Stromal cell of bone marrow (primary cell): ENCODE measurements at regions not wholly inside any gene's neighbourhood (a gene's known extent, or its start where the extent isn't known, plus 50 kb on each side); places are given as distances from the start of the nearest gene placed in this dataset.

ENCODE experiments used
- DNase-seq: peaks from one replicate; pipeline ENCODE4 v3.0.0-alpha.2; 2012; ENCODE audit warnings: low read depth

GRCh38 chr13:107912745-107913144, 302.6 kb downstream of the LIG4 start:
- DNase-seq: no peak

- DNase-seq: no peak
These were observed 308.1 kb downstream of the LIG4 start for GRCh38 chr13:107907065-107907805.

- DNase-seq: no peak
These were observed 309.2 kb downstream of the LIG4 start for GRCh38 chr13:107906131-107906530.

GRCh38 chr13:107901996-107902562, 313.3 kb downstream of the LIG4 start:
- DNase-seq: no peak

- no peak for DNase-seq
These were observed 314.1 kb downstream of the LIG4 start for GRCh38 chr13:107901230-107901629.

- DNase-seq: no peak
These were observed 314.6 kb downstream of the LIG4 start for GRCh38 chr13:107900775-107901174.

GRCh38 chr13:107886118-107886517, 329.2 kb downstream of the LIG4 start:
- DNase-seq: no peak

- DNase-seq: no peak
These were observed 330.8 kb downstream of the LIG4 start for GRCh38 chr13:107884564-107884963.

- peak; percentile 33 for DNase-seq
These were observed 331.7 kb downstream of the LIG4 start for GRCh38 chr13:107883561-107884175.

GRCh38 chr13:107882708-107883560, 332.4 kb downstream of the LIG4 start:
- no peak for DNase-seq

- no peak for DNase-seq
These were observed 334.0 kb downstream of the LIG4 start for GRCh38 chr13:107881362-107881761.

GRCh38 chr13:107874456-107874855, 340.9 kb downstream of the LIG4 start:
- DNase-seq: no peak

GRCh38 chr13:107873926-107874325, 341.4 kb downstream of the LIG4 start:
- no peak for DNase-seq

- no peak for DNase-seq
These were observed 344.9 kb downstream of the LIG4 start for GRCh38 chr13:107870400-107870799.

GRCh38 chr13:107867701-107868661, 347.4 kb downstream of the LIG4 start:
- no peak for DNase-seq

- DNase-seq: peak; percentile 38
These were observed 348.3 kb downstream of the LIG4 start for GRCh38 chr13:107866941-107867623.

- DNase-seq: no peak
These were observed 349.1 kb downstream of the LIG4 start for GRCh38 chr13:107866032-107866940.

GRCh38 chr13:107865643-107866031, 349.7 kb downstream of the LIG4 start:
- DNase-seq: no peak

GRCh38 chr13:107865318-107865575, 350.1 kb downstream of the LIG4 start:
- DNase-seq: no peak
